H1 (cell line): ENCODE measurements at regions not wholly inside any gene's neighbourhood (a gene's known extent, or its start where the extent isn't known, plus 50 kb on each side); places are given as distances from the start of the nearest gene placed in this dataset.

Experiments used
- CTCF ChIA-PET: fragments of 300-600 bp; sonication (Branson Sonifier 250); formaldehyde crosslinking; loops from one replicate; lab custom pipeline; 2021; ENCODE audit not compliant: partially characterized antibody; lab: Charles Lee
- POLR2A ChIA-PET: fragments of 300-600 bp; sonication (Branson Sonifier 250); formaldehyde crosslinking; loops from one replicate; lab custom pipeline; 2021; ENCODE audit warnings: inconsistent platforms; ENCODE audit not compliant: partially characterized antibody; lab: Charles Lee
- DNase-seq, 2 experiments: peaks; one replicate each; pipeline versions ENCODE4 v3.0.0 to v3.0.0-alpha.2; 2010 to 2022; ENCODE audit warnings: low spot score in 2 of 2, low read depth in 1 of 2, mixed read lengths in 1 of 2
- FAIRE-seq: peaks from 2 replicates; lab custom pipeline; 2011; peaks lifted over from hg19 to GRCh38; lab: Jason Lieb, UNC
- H2AFZ ChIP-seq: 2 replicates; pipeline ENCODE4 v1.8.1; 2012; ENCODE audit warnings: low read length, inconsistent platforms
- H2AK5ac ChIP-seq: 2 replicates; pipeline ENCODE4 v1.6.1; 2013; ENCODE audit warnings: low read depth, low read length
- H2BK120ac ChIP-seq: replicated peaks from 2 replicates; pipeline ENCODE3; 2013; ENCODE audit warnings: low read depth, low read length, inconsistent platforms
- H2BK12ac ChIP-seq: 2 replicates; pipeline ENCODE4 v1.6.1; 2013; ENCODE audit warnings: low read depth, low read length
- H2BK15ac ChIP-seq: 2 replicates; pipeline ENCODE4 v1.6.1; 2013; ENCODE audit warnings: low read length
- H2BK20ac ChIP-seq: 2 replicates; pipeline ENCODE4 v1.6.1; 2013; ENCODE audit warnings: low read length
- H2BK5ac ChIP-seq: 2 replicates; pipeline ENCODE4 v1.6.1; 2013; ENCODE audit warnings: low read depth, low read length
- H3K14ac ChIP-seq: 2 replicates; pipeline ENCODE4 v1.6.1; 2013; ENCODE audit warnings: inconsistent platforms; ENCODE audit not compliant: insufficient read length
- H3K18ac ChIP-seq: 2 replicates; pipeline ENCODE4 v1.6.1; 2013; ENCODE audit warnings: low read length; ENCODE audit errors: extremely low read depth
- H3K23ac ChIP-seq: 2 replicates; pipeline ENCODE4 v1.6.1; 2013; ENCODE audit warnings: inconsistent platforms; ENCODE audit not compliant: insufficient read length
- H3K23me2 ChIP-seq: 2 replicates; pipeline ENCODE4 v1.6.1; 2013; ENCODE audit warnings: low read depth, low read length
- H3K27ac ChIP-seq: 2 replicates; pipeline ENCODE4 v1.6.1; 2011; ENCODE audit warnings: low read depth, low read length, inconsistent platforms
- H3K27me3 ChIP-seq, 4 experiments: replicated peaks in 1 of 4; 1 replicate in 1 of 4; 2 replicates in 3 of 4; pipeline versions ENCODE4 v1.6.1 to v1.8.1; 2011 to 2013; ENCODE audit warnings: low read length in 3 of 4, mild to moderate bottlenecking in 3 of 4, inconsistent platforms in 2 of 4, mixed read lengths in 2 of 4, moderate library complexity in 1 of 4; ENCODE audit not compliant: control insufficient read depth in 3 of 4, insufficient read depth in 3 of 4; ENCODE audit errors: extremely low read depth in 1 of 4
- H3K36me3 ChIP-seq, 4 experiments: 2 replicates each; pipeline versions ENCODE4 v1.6.1 to v1.8.1; 2011 to 2013; ENCODE audit warnings: mild to moderate bottlenecking in 4 of 4, low read length in 3 of 4, moderate library complexity in 2 of 4, control low read depth in 1 of 4, inconsistent platforms in 1 of 4; ENCODE audit not compliant: insufficient read depth in 4 of 4, control insufficient read depth in 2 of 4
- H3K4ac ChIP-seq: replicated peaks from 2 replicates; pipeline ENCODE3; 2013; ENCODE audit warnings: low read length, low read depth, mixed read lengths, inconsistent platforms; ENCODE audit not compliant: insufficient read length
- H3K4me1 ChIP-seq, 4 experiments: replicated peaks in 1 of 4; 1 replicate in 1 of 4; 2 replicates in 3 of 4; pipeline versions ENCODE4 v1.6.1 to v1.8.1; 2011 to 2013; ENCODE audit warnings: low read length in 3 of 4, inconsistent platforms in 2 of 4, mixed read lengths in 1 of 4; ENCODE audit not compliant: insufficient read depth in 4 of 4, control insufficient read depth in 3 of 4
- H3K4me2 ChIP-seq, 2 experiments: 2 replicates each; pipeline versions ENCODE4 v1.6.1 to v1.8.1; 2011 to 2013; ENCODE audit warnings: low read depth in 2 of 2, low read length in 2 of 2, control low read depth in 1 of 2, inconsistent platforms in 1 of 2, mild to moderate bottlenecking in 1 of 2; ENCODE audit not compliant: insufficient read depth in 1 of 2
- H3K4me3 ChIP-seq, 4 experiments: fragments of 200-600, 300-600 bp in 1 of 4; sonication (generic), shearing (Covaris generic), sonication (Bioruptor Twin) in 1 of 4; 2 replicates each; pipeline versions ENCODE4 v1.5.1 to v1.8.1; 2011 to 2016; ENCODE audit warnings: low read length in 4 of 4, low read depth in 3 of 4, control low read depth in 2 of 4, inconsistent platforms in 2 of 4, mild to moderate bottlenecking in 2 of 4, mixed read lengths in 1 of 4, moderate library complexity in 1 of 4; ENCODE audit not compliant: insufficient read depth in 2 of 4; ENCODE audit errors: extremely low read depth in 1 of 4
- H3K56ac ChIP-seq: replicated peaks from 2 replicates; pipeline ENCODE3; 2013; ENCODE audit warnings: low read depth, mild to moderate bottlenecking, mixed read lengths, low read length, inconsistent platforms; ENCODE audit not compliant: insufficient read length
- H3K79me1 ChIP-seq: 2 replicates; pipeline ENCODE4 v1.6.1; 2013; ENCODE audit warnings: low read depth, low read length, control low read depth
- H3K79me2 ChIP-seq, 2 experiments: 2 replicates each; pipeline versions ENCODE4 v1.6.1 to v1.8.1; 2012 to 2013; ENCODE audit warnings: low read length in 2 of 2, mild to moderate bottlenecking in 2 of 2, inconsistent platforms in 1 of 2; ENCODE audit not compliant: insufficient read depth in 2 of 2, control insufficient read depth in 1 of 2
- H3K9ac ChIP-seq, 4 experiments: replicated peaks in 1 of 4; 1 replicate in 1 of 4; 2 replicates in 3 of 4; pipeline versions ENCODE4 v1.6.1 to v1.8.1; 2011 to 2013; ENCODE audit warnings: low read depth in 3 of 4, low read length in 3 of 4, control low read depth in 2 of 4, mild to moderate bottlenecking in 2 of 4, moderate library complexity in 2 of 4, inconsistent platforms in 1 of 4; ENCODE audit errors: extremely low read depth in 1 of 4
- H3K9me3 ChIP-seq, 2 experiments: 2 replicates each; pipeline versions ENCODE4 v1.6.1 to v1.8.1; 2012 to 2013; ENCODE audit warnings: mild to moderate bottlenecking in 2 of 2, moderate library complexity in 2 of 2, control low read depth in 1 of 2, inconsistent platforms in 1 of 2, low read depth in 1 of 2, low read length in 1 of 2, mixed read lengths in 1 of 2; ENCODE audit not compliant: insufficient read depth in 2 of 2
- H4K20me1 ChIP-seq, 2 experiments: replicated peaks in 1 of 2; 2 replicates each; pipeline versions ENCODE3 to v1.8.1; 2011 to 2013; ENCODE audit warnings: inconsistent platforms in 2 of 2, low read length in 2 of 2, mild to moderate bottlenecking in 1 of 2; ENCODE audit not compliant: insufficient read depth in 2 of 2, control insufficient read depth in 1 of 2
- H4K5ac ChIP-seq: 2 replicates; pipeline ENCODE4 v1.6.1; 2013; ENCODE audit warnings: low read length, low read depth, mixed read lengths, inconsistent platforms; ENCODE audit not compliant: insufficient read length
- H4K8ac ChIP-seq: 2 replicates; pipeline ENCODE4 v1.8.0; 2013; ENCODE audit warnings: mild to moderate bottlenecking, moderate library complexity, low read length, inconsistent platforms; ENCODE audit not compliant: insufficient read depth; ENCODE audit errors: extremely low read depth
- H4K91ac ChIP-seq: replicated peaks from 2 replicates; pipeline ENCODE3; 2013; ENCODE audit warnings: low read length, mixed read lengths, inconsistent platforms; ENCODE audit not compliant: insufficient read length
- CHD2 ChIP-seq: IDR thresholded peaks from 2 replicates; pipeline ENCODE4 v1.6.1; 2012; ENCODE audit warnings: low read length, improper control_type of control experiment
- EZH2 ChIP-seq: fragments of 200-600 bp; sonication (generic); IDR thresholded peaks from 2 replicates; pipeline ENCODE4 v1.7.1; 2012; ENCODE audit warnings: low read depth, mild to moderate bottlenecking, moderate library complexity, low read length, inconsistent platforms; ENCODE audit not compliant: severe bottlenecking
- HDAC2 ChIP-seq, 2 experiments: fragments of 300-600 bp in 1 of 2; sonication (generic) in 1 of 2; IDR thresholded peaks; 2 replicates each; pipeline ENCODE4 v1.6.1; 2011 to 2012; ENCODE audit warnings: low read depth in 2 of 2, low read length in 2 of 2, mild to moderate bottlenecking in 2 of 2, moderate library complexity in 2 of 2, borderline replicate concordance in 1 of 2, inconsistent platforms in 1 of 2
- NANOG ChIP-seq: IDR thresholded peaks from 2 replicates; pipeline ENCODE4 v1.6.1; 2011; ENCODE audit warnings: low read length, low read depth, mild to moderate bottlenecking, inconsistent platforms; ENCODE audit not compliant: insufficient read depth, poor library complexity, severe bottlenecking
- PHF8 ChIP-seq: fragments of 200-600 bp; sonication (generic); conservative IDR thresholded peaks from 2 replicates; pipeline ENCODE4 v1.7.1; 2012; ENCODE audit warnings: low read depth, mild to moderate bottlenecking, inconsistent platforms, low read length, moderate library complexity
- TAF1 ChIP-seq: IDR thresholded peaks from 2 replicates; pipeline ENCODE4 v1.6.1; 2011; ENCODE audit warnings: mild to moderate bottlenecking, low read depth, low read length
- WGBS, 2 experiments: shearing (Covaris generic) in 1 of 2; methylation state at CpG; one replicate each; pipeline versions ENCODE4 v1.1.6 to v1.1.7; 2013 to 2015; ENCODE audit warnings: low lambda C conversion rate in 2 of 2, mixed read lengths in 2 of 2, inconsistent platforms in 1 of 2, low coverage in 1 of 2, missing lambda C conversion rate in 1 of 2; ENCODE audit not compliant: insufficient replicate concordance in 2 of 2, insufficient coverage in 1 of 2, insufficient read length in 1 of 2; ENCODE audit errors: extremely low coverage in 1 of 2, missing lambda C conversion rate in 1 of 2; 5-methylcytosine and 5-hydroxymethylcytosine counted together
- TF ChIP-seq, protein P1 (sequence below): IDR thresholded peaks from 2 replicates; pipeline ENCODE4 v1.6.1; 2011; ENCODE audit warnings: low read depth, mild to moderate bottlenecking, low read length; ENCODE audit not compliant: insufficient read depth
- TF ChIP-seq, protein P2 (sequence below): IDR thresholded peaks from 2 replicates; pipeline ENCODE4 v1.6.1; 2011; ENCODE audit warnings: low read length, improper control_type of control experiment

DNA sequence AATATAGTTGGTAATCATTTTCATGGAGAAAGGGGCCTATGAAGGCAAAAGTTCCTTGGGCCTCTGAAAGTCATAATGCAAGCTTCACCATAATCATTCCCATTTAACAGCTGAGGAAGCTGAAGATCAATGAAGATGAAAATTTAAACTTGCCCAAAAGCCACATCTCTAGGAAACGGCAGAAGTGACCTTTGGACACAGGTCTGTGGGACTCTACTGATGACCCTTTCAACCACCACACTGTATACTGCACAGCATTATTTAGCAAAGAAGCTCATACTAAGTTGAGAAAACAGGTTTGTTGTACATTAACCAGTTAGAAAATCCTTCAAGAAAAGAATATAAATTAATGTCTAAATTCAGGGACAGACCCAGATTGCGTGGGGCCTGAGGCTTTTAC is 51.6 kb upstream of the ACTR3 start:
- Histone ChIP-seq H3K23ac (no peak overlapping the region), H3K9me3 (no peaks in the 10 kb centered on the region), H3K79me1 (no peaks in the 10 kb centered on the region), H3K4me2 (no peak overlapping the region), H2AFZ (no peak overlapping the region), H4K20me1 (no peaks in the 10 kb centered on the region), H3K36me3 (no peaks in the 10 kb centered on the region), H3K79me2 (no peaks in the 10 kb centered on the region), H2BK20ac (no peak overlapping the region), H3K4ac (no peak overlapping the region), H3K14ac (no peak overlapping the region), H3K27ac (no peak overlapping the region), H3K4me3 (no peak overlapping the region), H4K91ac (no peak overlapping the region), H2BK5ac (no peak overlapping the region), H2AK5ac (no peak overlapping the region), H3K27me3 (no peaks in the 10 kb centered on the region), H2BK15ac (no peak overlapping the region), H3K4me1 (peaks cover 0 to 7% (median 2%) of the 10 kb centered on the region in 4 experiments; a peak in 2 of 7 replicates), H3K9ac (no peak overlapping the region), H3K18ac (no peak overlapping the region), H3K23me2 (no peaks in the 10 kb centered on the region; the same call in 1 of the 2 replicates), H2BK120ac (no peak overlapping the region), H2BK12ac (no peak overlapping the region), H4K5ac (no peak overlapping the region), H3K56ac (no peak overlapping the region), H4K8ac (no peak overlapping the region)
- DNase-seq: no peak
- FAIRE-seq: no peak
- no peak for TF ChIP-seq NANOG
- no peak for TF ChIP-seq EZH2
- TF ChIP-seq, protein P1, sequence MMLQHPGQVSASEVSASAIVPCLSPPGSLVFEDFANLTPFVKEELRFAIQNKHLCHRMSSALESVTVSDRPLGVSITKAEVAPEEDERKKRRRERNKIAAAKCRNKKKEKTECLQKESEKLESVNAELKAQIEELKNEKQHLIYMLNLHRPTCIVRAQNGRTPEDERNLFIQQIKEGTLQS: no peak
- TF ChIP-seq CHD2: no peak
- TF ChIP-seq, protein P2, sequence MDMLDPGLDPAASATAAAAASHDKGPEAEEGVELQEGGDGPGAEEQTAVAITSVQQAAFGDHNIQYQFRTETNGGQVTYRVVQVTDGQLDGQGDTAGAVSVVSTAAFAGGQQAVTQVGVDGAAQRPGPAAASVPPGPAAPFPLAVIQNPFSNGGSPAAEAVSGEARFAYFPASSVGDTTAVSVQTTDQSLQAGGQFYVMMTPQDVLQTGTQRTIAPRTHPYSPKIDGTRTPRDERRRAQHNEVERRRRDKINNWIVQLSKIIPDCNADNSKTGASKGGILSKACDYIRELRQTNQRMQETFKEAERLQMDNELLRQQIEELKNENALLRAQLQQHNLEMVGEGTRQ: no peak
- no peak for TF ChIP-seq TAF1
- no peak for TF ChIP-seq HDAC2 (IDR thresholded peaks at IDR 0.05; ENCODE audit: borderline replicate concordance in 1 of 2, low read depth in 2 of 2, low read length in 2 of 2)
- no peak for TF ChIP-seq PHF8
- WGBS, 2 experiments: 96% methylated on average over 2 of the region's 2 CpGs; no CpG with 5 or more reads in 1 of the 2 experiments
- ChIA-PET POLR2A (no interaction called here), CTCF (interaction anchor here (0.9 to 1.3 kb wide), 5 partner anchors 9 to 96 kb away, joined by 3 to 5 read pairs (median 3); no protein-coding TSS in a partner anchor)
